ENCODE measurements at regions not wholly inside any gene's neighbourhood (a gene's known extent, or its start where the extent isn't known, plus 50 kb on each side); places are given as distances from the start of the nearest gene placed in this dataset.

- DNase-seq (ENCODE audit: low read depth), result no peak
Measured at GRCh38 chr5:20656262-20656661, 668.3 kb upstream of the CDH18 start.

- DNase-seq (ENCODE audit: low read depth), result no peak
Measured at GRCh38 chr5:20655211-20655610, 667.2 kb upstream of the CDH18 start.

- DNase-seq (ENCODE audit: low read depth), result no peak
Measured at GRCh38 chr5:20654746-20655145, 666.7 kb upstream of the CDH18 start.

- DNase-seq (ENCODE audit: low read depth), result no peak
Measured at GRCh38 chr5:20654033-20654432, 666.0 kb upstream of the CDH18 start.

- DNase-seq (ENCODE audit: low read depth), result no peak
Measured at GRCh38 chr5:20649966-20650365, 662.0 kb upstream of the CDH18 start.

GRCh38 chr5:20648981-20649380 lies 661.0 kb upstream of the CDH18 start:
- DNase-seq (ENCODE audit: low read depth), result no peak

- no peak for DNase-seq (ENCODE audit: low read depth)
Measured at GRCh38 chr5:20636686-20637085, 648.7 kb upstream of the CDH18 start.

GRCh38 chr5:20619591-20619990 lies 631.6 kb upstream of the CDH18 start:
- DNase-seq (ENCODE audit: low read depth), result no peak

GRCh38 chr5:20618340-20618739 lies 630.3 kb upstream of the CDH18 start:
- DNase-seq (ENCODE audit: low read depth), result no peak

GRCh38 chr5:20617841-20618240 lies 629.8 kb upstream of the CDH18 start:
- no peak for DNase-seq (ENCODE audit: low read depth)

- peak; percentile 62 for DNase-seq (ENCODE audit: low read depth)
Measured at GRCh38 chr5:20615888-20616563, 628.0 kb upstream of the CDH18 start.

GRCh38 chr5:20611620-20612019 lies 623.6 kb upstream of the CDH18 start:
- no peak for DNase-seq (ENCODE audit: low read depth)

- DNase-seq (ENCODE audit: low read depth), result no peak
Measured at GRCh38 chr5:20610681-20611080, 622.7 kb upstream of the CDH18 start.

- no peak for DNase-seq (ENCODE audit: low read depth)
Measured at GRCh38 chr5:20609126-20609525, 621.1 kb upstream of the CDH18 start.

GRCh38 chr5:20608567-20608966 lies 620.6 kb upstream of the CDH18 start:
- no peak for DNase-seq (ENCODE audit: low read depth)

- no peak for DNase-seq (ENCODE audit: low read depth)
Measured at GRCh38 chr5:20605732-20606525, 617.9 kb upstream of the CDH18 start.

- DNase-seq (ENCODE audit: low read depth), result peak; percentile 9
Measured at GRCh38 chr5:20604992-20605391, 617.0 kb upstream of the CDH18 start.

GRCh38 chr5:20601678-20602100 lies 613.7 kb upstream of the CDH18 start:
- DNase-seq (ENCODE audit: low read depth), result peak; percentile 89

GRCh38 chr5:20590356-20590755 lies 602.4 kb upstream of the CDH18 start:
- no peak for DNase-seq (ENCODE audit: low read depth)

GRCh38 chr5:20575571-20575970 lies 587.6 kb upstream of the CDH18 start:
- no peak for DNase-seq (ENCODE audit: low read depth)

- DNase-seq (ENCODE audit: low read depth), result no peak
Measured at GRCh38 chr5:20574576-20574975, 586.6 kb upstream of the CDH18 start.

GRCh38 chr5:20572614-20573013 lies 584.6 kb upstream of the CDH18 start:
- peak; percentile 39 for DNase-seq (ENCODE audit: low read depth)

- no peak for DNase-seq (ENCODE audit: low read depth)
Measured at GRCh38 chr5:20570486-20570885, 582.5 kb upstream of the CDH18 start.
